HAP-1 (cell line): ENCODE measurements at regions not wholly inside any gene's neighbourhood (a gene's known extent, or its start where the extent isn't known, plus 50 kb on each side); places are given as distances from the start of the nearest gene placed in this dataset.
"Not testable (repeated sequence)": the region's sequence is repeated elsewhere in the genome, so short reads cannot be mapped to it uniquely, and the experiment has no call there.

ENCODE experiments used
- DNase-seq, 2 experiments: peaks; one replicate each; pipeline ENCODE4 v3.0.0-alpha.2; 2016 to 2020; ENCODE audit warnings: low spot score in 2 of 2
- H3K27me3 ChIP-seq: fragments of 250-450 bp; sonication (Bioruptor Pico); 2 replicates; pipeline ENCODE4 v1.5.1; 2020; ENCODE audit warnings: low read depth, mild to moderate bottlenecking, moderate library complexity
- H3K36me3 ChIP-seq: fragments of 250-450 bp; sonication (Bioruptor Pico); replicated peaks from 2 replicates; pipeline ENCODE4 v1.5.1; 2020; ENCODE audit warnings: mild to moderate bottlenecking
- H3K4me1 ChIP-seq: fragments of 250-450 bp; sonication (Bioruptor Pico); 2 replicates; pipeline ENCODE4 v1.5.1; 2020; ENCODE audit warnings: mild to moderate bottlenecking
- H3K4me3 ChIP-seq: fragments of 250-450 bp; sonication (Bioruptor Pico); 2 replicates; pipeline ENCODE4 v1.5.1; 2020; ENCODE audit warnings: mild to moderate bottlenecking, moderate library complexity
- H3K9me3 ChIP-seq: fragments of 250-450 bp; sonication (Bioruptor Pico); 2 replicates; pipeline ENCODE4 v1.5.1; 2020; ENCODE audit warnings: mild to moderate bottlenecking, moderate library complexity
- in situ Hi-C: fragments of 300-500 bp; cut with MboI; formaldehyde crosslinking; loops from 3 replicates; pipeline ENCODE4 v1.14.3; 2020; ENCODE audit warnings: low sequenced_read_pairs, inconsistent platforms, mixed read lengths

DNA sequence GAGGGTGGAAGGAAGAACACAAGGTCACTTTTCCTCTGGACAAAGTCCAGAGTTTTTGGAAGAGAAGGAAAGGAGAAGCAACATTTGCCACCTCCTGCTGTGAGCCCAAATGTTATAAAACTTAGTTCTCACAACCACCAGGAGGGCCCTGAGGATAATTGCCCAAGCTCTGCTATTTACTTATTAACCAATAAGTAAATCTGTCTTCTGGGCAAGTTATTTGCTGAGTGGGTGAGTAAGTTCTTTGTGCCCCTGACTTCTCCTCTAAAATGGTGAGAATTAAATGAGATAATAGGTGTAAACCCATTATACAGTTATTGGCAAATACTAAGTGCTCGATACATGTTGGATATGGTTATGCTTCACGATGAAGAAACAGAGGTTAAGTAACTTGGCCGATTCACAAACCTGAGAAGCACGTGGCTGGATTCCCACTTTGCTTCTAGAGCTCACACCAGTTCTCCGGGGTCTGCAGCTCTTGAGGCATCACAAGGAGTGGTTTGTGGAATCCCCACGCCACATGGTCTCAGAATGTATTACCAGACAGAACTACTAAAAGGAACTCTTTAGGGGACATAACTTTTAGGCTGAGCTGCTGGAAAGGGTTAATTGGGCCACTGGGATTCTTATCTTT lies 164.1 kb downstream of the MYCN start:
- in situ Hi-C loops, result no loop called here
- no peaks in the 10 kb centered on the region for H3K9me3 ChIP-seq
- H3K27me3 ChIP-seq, result no peaks in the 10 kb centered on the region
- DNase-seq, result no peak
- H3K36me3 ChIP-seq, result no peaks in the 10 kb centered on the region
- H3K4me3 ChIP-seq, result no peak overlapping the region
- H3K4me1 ChIP-seq, result peaks cover 23% of the 10 kb centered on the region

DNA sequence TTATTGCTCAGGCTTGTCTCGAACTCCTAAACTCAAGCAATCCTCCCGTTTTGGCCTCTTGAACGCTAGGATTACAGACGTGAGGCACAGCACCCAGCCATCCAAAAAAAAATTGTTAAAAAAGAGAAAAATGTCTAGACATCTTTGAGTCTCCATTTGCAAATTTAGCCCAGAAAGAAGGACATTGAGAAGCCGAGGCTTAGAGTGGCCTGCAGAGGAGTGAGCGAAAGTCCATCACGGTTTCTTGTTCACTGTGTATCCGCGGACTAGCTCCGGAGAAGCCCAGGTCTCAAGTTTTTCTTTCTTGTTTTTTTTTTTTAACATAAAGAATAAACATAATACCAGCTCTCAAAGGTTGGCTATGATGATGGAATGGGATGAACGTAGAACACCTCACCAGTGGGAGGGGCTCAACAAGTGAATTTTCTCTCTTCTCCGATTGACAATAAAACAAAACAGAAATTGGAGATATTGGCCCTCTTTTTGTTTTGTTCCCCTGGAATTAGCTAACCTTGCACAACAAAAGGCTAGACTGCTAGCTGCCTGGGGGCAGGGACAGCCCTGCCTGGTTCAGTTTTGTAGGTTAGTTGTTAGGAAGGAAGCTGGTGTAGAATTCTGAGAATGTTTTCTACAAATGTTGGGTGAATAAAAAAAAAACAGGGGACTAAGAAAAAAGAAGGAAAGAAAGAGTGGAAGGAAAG lies 163.4 kb downstream of the MYCN start:
- in situ Hi-C loops, result no loop called here
- H3K9me3 ChIP-seq, result no peaks in the 10 kb centered on the region
- H3K27me3 ChIP-seq, result no peaks in the 10 kb centered on the region
- no peak overlapping the region for H3K4me3 ChIP-seq
- H3K36me3 ChIP-seq, result no peaks in the 10 kb centered on the region
- DNase-seq, result peak; percentile 18 to 33
- peaks cover 23% of the 10 kb centered on the region for H3K4me1 ChIP-seq

DNA sequence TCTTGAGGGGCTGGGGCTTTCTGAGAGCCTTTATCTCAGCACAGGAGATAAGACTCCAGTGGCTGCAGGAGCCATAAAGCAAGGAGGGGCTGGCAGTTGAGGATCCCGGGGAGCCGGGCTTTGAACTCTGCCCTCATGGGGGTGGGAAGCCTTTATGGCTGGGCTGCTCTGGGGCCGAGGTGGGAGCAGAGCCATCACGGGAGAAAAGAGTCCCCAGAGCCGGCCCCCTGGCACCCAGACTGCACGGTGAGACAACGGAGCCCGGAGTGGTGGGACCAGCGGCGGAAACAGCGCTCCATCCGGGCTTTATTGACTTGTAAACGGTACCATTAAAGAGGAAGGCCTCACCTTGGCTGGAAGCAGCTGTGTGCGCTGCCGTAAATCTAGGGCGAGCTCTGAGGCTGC lies 162.6 kb downstream of the MYCN start:
- in situ Hi-C loops, result no loop called here
- H3K4me1 ChIP-seq, result peaks cover 23% of the 10 kb centered on the region
- no peaks in the 10 kb centered on the region for H3K9me3 ChIP-seq
- no peaks in the 10 kb centered on the region for H3K27me3 ChIP-seq
- no peaks in the 10 kb centered on the region for H3K36me3 ChIP-seq
- no peak overlapping the region for H3K4me3 ChIP-seq
- no peak for DNase-seq

DNA sequence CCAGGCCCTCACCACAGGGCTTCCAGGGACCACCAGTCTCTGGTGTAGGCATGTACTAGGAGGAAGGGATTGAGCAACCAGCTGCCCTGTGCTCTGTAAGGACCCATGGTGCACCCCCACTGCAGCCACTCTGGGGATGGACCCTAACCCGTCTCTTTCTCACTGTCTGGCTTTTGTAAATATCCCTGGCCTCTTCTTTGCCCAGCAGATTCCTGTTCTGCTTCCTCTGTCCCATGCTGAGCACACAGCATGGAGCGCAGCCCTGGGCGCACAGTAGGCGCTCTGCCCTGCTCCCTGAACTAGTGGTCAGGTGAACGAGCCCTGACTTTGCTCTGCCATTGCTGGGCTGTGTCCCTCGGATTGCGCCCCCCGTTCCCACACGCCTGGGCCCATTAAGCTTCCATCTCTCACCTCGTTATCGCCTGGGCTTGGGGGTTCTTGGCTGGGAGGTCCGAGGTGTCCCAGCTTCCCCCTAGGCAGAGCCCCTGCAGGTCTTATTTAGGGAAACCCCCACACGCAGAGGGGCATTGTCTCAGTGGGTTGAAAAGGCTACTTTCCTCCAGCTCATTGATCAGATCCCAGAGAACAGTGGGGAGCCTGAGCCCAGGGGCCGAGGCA lies 162.1 kb downstream of the MYCN start:
- no peaks in the 10 kb centered on the region for H3K9me3 ChIP-seq
- H3K4me3 ChIP-seq, result no peak overlapping the region
- H3K4me1 ChIP-seq, result peaks cover 23% of the 10 kb centered on the region
- H3K27me3 ChIP-seq, result no peaks in the 10 kb centered on the region
- H3K36me3 ChIP-seq, result no peaks in the 10 kb centered on the region
- no peak for DNase-seq
- in situ Hi-C loops, result no loop called here

DNA sequence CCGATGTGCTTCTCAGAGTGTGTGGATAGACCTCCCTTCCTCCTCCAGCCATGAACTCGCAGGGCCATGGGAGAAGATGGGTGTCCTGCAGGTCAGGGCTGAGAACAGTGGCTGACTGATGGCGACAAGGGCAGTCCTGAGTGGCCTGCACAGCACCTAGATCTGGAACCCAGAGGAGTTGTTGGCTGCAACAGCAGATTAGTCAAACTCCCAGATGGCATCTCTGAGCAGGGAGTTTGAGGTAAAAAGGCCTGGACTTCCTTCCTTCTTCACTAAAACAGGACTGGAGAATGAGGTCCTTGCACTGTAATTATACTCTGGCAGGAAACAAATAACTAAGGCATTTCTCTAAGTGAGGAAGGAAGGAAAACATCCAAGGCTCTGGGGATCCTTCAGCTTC lies 160.8 kb downstream of the MYCN start:
- H3K36me3 ChIP-seq, result no peaks in the 10 kb centered on the region
- no peaks in the 10 kb centered on the region for H3K9me3 ChIP-seq
- in situ Hi-C loops, result no loop called here
- H3K4me3 ChIP-seq, result no peak overlapping the region
- no peak for DNase-seq
- H3K27me3 ChIP-seq, result no peaks in the 10 kb centered on the region
- peaks cover 17% of the 10 kb centered on the region for H3K4me1 ChIP-seq

DNA sequence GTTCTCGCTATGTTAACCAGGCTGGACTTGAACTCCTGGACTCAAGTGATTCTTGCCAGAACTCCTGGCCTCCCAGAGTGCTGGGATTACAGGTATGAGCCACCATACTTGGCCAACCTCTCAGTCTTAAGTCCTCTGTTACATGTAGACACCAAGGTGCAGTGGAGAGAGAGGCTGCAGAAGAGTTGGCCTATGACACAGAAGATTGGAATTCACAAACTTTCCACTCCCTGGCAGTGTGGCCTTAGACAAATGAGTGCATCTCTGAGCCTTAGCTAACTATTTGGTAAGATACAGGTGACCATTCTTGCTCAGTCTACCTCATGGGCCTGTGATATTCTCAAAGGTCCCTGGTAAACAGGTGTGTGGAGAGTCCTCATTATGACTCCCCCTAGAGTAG lies 159.7 kb downstream of the MYCN start:
- no peak for DNase-seq
- Histone ChIP-seq H3K27me3 (no peaks in the 10 kb centered on the region), H3K36me3 (no peaks in the 10 kb centered on the region), H3K9me3 (no peaks in the 10 kb centered on the region), H3K4me1 (peaks cover 6% of the 10 kb centered on the region), H3K4me3 (no peak overlapping the region)
- in situ Hi-C loops, result no loop called here

DNA sequence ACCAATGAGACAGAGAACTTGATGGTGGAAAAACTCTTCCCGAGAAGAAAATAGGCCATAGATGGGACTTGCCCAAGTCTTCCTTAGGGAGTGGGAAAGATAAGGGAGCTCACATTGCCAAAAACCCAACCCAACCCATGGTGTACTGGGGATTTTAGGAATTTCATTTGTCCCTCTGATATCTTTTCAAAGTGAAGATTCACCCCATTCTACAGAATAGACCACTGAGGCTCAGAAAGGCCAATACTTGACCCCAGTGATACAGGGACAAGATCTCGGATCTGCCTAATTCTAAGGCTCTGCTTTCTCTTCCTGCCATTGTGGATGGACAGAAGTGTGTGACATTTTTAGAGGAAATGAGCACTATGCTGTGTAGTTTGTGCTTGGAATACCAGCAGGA lies 159.0 kb downstream of the MYCN start:
- no peak for DNase-seq
- H3K9me3 ChIP-seq, result no peaks in the 10 kb centered on the region
- H3K36me3 ChIP-seq, result no peaks in the 10 kb centered on the region
- H3K4me1 ChIP-seq, result peaks cover under 1% of the 10 kb centered on the region; the same call in 1 of the 2 replicates
- in situ Hi-C loops, result no loop called here
- no peak overlapping the region for H3K4me3 ChIP-seq
- no peaks in the 10 kb centered on the region for H3K27me3 ChIP-seq

DNA sequence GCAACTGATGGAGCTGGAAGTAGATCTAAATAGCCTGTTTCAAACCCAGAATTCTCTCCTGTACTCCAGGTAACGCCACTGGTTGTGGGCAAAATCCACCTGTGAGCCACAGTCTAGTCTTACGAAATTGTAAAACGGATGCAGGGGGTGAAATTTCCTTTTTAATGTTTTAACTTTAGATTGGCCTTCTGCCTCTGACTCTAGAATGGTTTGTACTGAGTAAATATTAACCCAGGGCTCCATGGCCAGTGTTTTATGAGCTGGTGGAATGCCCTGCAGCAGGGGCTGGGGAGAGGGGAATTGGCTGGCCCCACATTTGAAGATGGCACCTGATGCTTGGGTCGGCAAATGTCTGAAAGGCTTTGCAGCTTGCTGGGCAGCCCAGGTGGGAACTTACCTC lies 156.6 kb downstream of the MYCN start:
- in situ Hi-C loops, result no loop called here
- H3K4me1 ChIP-seq, result no peaks in the 10 kb centered on the region
- H3K4me3 ChIP-seq, result no peak overlapping the region
- no peaks in the 10 kb centered on the region for H3K9me3 ChIP-seq
- H3K36me3 ChIP-seq, result no peaks in the 10 kb centered on the region
- no peaks in the 10 kb centered on the region for H3K27me3 ChIP-seq
- DNase-seq, result no peak

DNA sequence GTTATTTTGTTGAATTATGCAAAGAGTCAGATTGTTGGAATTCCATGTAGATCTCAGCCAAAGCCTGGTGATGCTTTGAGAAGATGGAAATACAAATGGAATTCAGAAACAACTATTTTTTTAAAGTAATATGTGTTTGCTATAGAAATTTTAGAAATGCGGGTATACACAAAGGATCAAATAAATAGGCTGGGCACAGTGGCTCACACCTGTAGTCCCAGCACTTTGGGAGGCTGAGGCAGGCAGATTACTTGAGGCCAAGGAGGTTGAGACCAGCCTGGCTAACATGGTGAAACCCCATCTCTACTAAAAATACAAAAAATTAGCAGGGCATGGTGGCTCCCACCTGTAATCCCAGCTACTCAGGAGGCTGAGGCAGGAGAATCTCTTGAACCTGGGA lies 155.1 kb downstream of the MYCN start:
- in situ Hi-C loops, H3K27me3 ChIP-seq, H3K9me3 ChIP-seq, H3K4me3 ChIP-seq, DNase-seq, H3K4me1 ChIP-seq, H3K36me3 ChIP-seq: not testable (repeated sequence)

DNA sequence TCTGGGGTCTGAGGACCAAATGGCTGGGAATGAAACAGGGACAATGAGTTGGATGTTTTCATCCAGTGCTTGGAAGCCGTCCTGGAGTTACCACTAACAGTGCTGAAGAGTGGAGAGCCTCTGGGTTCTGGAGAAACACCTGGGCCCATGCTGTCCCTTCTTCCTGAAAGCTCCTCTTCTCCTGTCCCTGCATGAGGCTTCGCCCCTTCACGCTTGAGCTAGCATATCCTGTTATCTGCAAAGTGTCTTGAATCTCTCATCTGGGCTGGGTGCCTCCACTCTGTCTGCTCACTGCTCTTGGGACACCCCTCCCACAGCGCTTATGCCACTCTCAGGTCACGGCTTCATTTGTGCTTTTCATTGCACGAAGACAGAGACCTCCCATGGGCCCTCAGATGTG lies 154.5 kb downstream of the MYCN start:
- DNase-seq, result no peak
- in situ Hi-C loops, result no loop called here
- H3K4me1 ChIP-seq, result no peaks in the 10 kb centered on the region

DNA sequence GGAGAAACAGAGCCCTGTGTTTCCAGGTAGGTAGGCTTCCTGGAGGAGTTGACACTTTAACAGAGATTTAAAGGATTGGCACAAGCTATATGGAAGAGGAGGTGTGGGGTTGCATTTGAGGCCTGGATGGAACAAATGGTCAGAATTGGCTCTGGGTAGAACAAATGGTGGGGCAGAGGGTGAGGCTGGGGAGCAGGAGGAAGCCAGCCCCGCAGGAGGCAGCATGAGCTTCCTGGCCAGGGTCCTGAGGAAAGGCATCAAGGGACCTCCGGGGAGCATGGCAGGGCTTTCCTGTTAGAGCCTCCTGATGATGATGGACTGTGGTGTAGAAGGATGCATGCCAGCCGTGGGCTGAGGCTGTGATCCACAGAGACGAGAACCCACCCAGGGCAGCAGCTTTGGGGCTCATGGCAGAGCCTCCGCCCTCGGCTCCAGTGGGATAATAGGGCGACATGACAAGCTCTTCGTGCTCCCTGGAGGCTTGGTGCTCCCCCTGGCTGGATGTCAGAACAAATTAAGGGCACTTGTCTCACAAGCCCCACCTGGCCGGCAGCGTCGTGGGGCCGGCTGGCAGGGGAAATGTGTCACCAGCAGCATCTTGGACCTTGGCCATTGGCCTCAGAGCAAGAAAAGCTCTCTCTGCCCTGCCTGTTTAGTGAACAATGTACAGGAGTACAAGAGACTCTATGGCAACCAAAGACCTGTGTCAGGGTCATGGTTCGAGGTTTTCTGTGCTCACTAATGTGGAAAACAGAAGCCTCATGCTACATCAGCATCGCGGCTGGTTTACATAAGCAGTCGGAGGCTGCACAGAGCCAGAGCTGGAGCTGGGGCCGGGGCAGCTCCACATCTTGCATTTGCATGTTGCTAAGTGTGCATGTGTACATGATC lies 153.5 kb downstream of the MYCN start:
- Histone ChIP-seq H3K4me3 (no peak overlapping the region), H3K36me3 (no peaks in the 10 kb centered on the region), H3K27me3 (no peaks in the 10 kb centered on the region), H3K9me3 (no peaks in the 10 kb centered on the region), H3K4me1 (no peaks in the 10 kb centered on the region)
- in situ Hi-C loops, result no loop called here
- DNase-seq, result no peak

More for the DNA sequence above, 154.5 kb downstream of the MYCN start:
- Histone ChIP-seq H3K4me3 (no peak overlapping the region), H3K36me3 (no peaks in the 10 kb centered on the region), H3K9me3 (no peaks in the 10 kb centered on the region), H3K27me3 (no peaks in the 10 kb centered on the region)

DNA sequence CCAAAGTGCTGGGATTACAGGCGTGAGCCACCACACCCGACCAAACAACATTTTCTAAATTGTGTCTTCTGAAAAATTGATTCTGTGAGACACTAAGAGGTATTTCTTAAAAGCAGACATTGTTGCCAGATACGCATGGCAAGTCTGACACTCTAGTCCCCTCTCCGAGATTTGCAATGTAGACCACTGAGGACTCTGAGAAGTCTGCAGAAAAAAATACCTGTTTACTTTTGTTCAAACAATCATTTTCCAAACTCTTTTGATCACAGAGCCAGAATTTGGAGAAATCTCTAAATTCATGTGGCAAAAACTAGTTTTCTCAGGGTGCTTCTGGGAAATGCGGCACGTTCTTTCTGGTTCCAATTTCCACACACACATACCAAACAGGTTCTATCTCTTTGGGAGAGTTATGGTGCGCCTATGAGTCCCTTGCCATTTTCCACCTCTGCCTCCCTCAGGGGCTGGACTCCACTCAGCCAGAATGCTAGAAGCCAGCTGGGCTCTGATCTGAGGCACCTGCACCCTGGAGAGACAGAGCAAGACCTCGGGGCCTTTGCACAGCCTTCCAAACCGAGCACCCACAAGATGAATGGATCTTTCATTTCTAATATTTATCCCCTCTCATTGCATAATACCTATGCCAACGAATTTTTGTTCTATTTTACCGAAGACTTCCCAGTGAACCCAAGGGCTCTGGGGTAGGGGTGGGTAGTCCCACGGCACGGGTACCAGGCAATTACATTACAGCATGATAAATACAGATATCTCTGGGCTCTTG lies 152.7 kb downstream of the MYCN start:
- no peak overlapping the region for H3K4me3 ChIP-seq
- no peaks in the 10 kb centered on the region for H3K36me3 ChIP-seq
- no peaks in the 10 kb centered on the region for H3K4me1 ChIP-seq
- no peaks in the 10 kb centered on the region for H3K9me3 ChIP-seq
- no peaks in the 10 kb centered on the region for H3K27me3 ChIP-seq
- in situ Hi-C loops, result no loop called here
- DNase-seq, result no peak

DNA sequence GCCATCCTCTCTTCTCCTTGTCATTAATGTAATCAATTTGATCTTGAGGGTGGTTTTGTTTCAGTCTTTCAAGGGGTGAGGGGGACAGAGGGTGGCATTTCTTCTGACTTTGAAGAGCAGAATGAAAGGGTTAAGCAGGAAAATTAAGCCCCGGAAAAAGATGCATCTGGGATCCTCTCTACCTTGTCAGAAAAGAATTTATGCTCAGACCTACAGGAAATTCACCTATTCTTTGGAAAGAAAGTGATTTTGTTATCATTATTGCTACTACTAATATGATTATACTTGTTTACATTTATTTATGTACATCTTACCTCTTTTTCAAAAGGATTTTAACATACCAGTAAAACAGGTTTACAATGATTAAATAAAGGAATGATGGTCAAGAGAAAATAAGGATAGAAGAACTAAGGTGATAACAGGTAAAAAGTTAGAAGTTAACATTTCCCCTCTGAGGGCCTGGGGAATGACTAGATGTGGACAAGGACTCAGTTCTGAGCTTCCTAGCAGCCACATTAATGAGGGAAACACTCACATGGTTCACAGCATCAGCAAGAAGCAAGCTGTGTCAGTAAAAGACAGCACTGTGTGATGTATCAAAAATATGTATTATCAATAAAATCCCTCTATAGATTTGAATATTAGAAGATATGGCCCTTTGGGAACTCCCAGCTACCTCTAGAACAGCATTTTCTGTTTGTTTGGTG lies 151.4 kb downstream of the MYCN start:
- DNase-seq, result no peak
- Histone ChIP-seq H3K36me3 (no peaks in the 10 kb centered on the region), H3K4me1 (no peaks in the 10 kb centered on the region), H3K27me3 (no peaks in the 10 kb centered on the region), H3K4me3 (no peak overlapping the region), H3K9me3 (no peaks in the 10 kb centered on the region)
- in situ Hi-C loops, result no loop called here
